Non-pigmented ciliary epithelial cell (primary cell): ENCODE measurements at regions not wholly inside any gene's neighbourhood (a gene's known extent, or its start where the extent isn't known, plus 50 kb on each side); places are given as distances from the start of the nearest gene placed in this dataset.
"Not testable (repeated sequence)": the region's sequence is repeated elsewhere in the genome, so short reads cannot be mapped to it uniquely, and the experiment has no call there.

Experiments
- DNase-seq: peaks from one replicate; pipeline ENCODE4 v3.0.0-alpha.2; 2010; ENCODE audit warnings: low read depth

GRCh38 chr4:173608632-173609031 is 78.6 kb upstream of the HAND2 start:
- not testable (repeated sequence) for DNase-seq

GRCh38 chr4:173591760-173592159 is 61.7 kb upstream of the HAND2 start:
- DNase-seq, result no peak

DNA sequence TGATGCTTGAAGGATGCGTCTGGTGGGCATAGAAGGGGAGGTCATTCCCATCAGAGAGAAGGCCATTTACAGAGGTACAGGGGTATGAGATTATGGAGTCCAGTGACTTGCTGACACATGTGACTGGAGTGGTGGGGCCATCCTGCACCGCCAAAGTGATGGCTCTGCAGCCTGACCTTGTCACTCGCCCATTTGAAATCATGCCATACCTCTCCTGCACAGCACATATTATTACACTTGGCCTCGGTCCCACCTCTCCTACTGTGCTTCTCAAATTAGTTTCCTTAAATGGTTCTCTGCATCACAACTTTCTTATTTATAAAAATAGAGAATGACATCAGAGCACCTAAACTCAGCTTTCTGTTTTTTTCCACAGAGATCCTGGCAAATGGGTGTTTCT is 60.7 kb upstream of the HAND2 start:
- no peak for DNase-seq

GRCh38 chr4:173585876-173586572 is 56.0 kb upstream of the HAND2 start:
- DNase-seq, result no peak

GRCh38 chr4:173584506-173584905 is 54.5 kb upstream of the HAND2 start:
- DNase-seq, result no peak
